ENCODE measurements at regions not wholly inside any gene's neighbourhood (a gene's known extent, or its start where the extent isn't known, plus 50 kb on each side); places are given as distances from the start of the nearest gene placed in this dataset.

DNA sequence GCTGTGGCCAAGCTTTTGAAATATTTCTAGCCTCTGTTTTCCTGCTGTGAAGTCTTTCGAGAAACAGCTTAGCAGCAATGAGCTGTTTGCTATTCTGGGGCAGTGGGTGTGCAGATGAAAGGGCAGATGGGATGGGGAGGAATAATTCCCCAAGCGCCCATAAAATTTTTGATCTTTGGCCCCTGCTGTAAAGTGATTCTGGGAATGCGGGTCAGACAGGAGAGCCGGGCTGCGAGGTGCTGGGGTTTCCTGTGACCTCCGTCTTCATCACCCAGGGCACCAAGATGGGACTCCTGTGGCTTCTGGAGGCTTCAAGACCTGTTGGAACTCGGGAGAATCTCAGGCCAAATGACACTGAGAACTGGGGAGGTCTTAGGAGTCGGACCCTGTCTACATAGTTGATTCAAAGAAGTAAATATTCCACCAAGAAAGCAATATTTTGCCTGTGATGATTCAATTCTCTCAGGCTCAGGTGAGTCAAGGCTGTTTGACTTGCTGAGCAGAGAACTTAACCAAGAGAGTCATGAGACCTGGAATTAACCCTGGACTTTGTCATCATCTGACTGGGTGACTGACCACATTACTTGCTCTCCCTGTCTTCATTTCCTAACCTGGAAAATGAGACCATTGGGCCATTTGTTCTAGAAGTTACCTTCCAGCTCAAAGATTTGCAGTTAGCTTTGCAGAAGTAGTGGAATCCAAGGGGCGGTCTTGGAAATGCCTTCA, 86.4 kb downstream of the POLR2M start:
- no peak for TF ChIP-seq CTCF (IDR thresholded peaks at IDR 0.05)
- TF ChIP-seq EP300 (IDR thresholded peaks at IDR 0.05) = no peak

Measured in tibial nerve (tissue), 4 donors.